ENCODE measurements at regions not wholly inside any gene's neighbourhood (a gene's known extent, or its start where the extent isn't known, plus 50 kb on each side); places are given as distances from the start of the nearest gene placed in this dataset.

DNA sequence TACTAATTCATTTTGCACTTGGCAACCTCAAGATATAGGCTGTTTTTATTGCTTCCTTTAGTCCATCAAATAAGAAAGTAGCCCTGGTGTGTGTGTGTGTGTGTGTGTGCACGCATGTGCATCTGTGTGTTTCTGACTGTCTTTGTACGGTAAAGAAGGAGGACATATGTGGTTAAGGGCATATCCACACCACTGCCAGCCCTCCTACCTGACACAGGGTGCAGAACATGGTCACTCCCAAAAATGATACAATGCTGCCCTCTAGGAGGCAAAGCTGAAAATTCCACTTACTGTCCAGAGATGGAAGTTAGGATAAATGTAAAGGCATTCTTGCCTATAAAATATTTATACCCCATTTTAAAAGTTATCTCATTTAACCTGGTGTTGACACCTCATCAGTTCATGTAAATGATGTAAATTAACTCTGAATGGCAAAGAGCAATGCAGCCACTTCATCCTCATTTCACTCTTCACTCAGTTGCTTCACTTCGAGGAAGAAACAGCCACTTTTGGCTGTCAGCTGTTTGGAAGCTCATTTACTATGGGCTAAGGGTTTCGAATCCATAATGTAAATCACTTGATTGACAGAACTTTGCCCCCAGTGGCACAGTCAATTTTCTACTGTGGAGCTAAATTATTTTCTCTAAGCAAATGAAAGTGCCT lies 83.1 kb upstream of the MTNR1B start:
- ATAC-seq (ENCODE audit: insufficient read depth, low read depth) = peak; percentile 87
- peak overlapping the region; percentile 71 for H3K27ac ChIP-seq (ENCODE audit: low read length)
- DNase-seq = peak; percentile 66

DNA sequence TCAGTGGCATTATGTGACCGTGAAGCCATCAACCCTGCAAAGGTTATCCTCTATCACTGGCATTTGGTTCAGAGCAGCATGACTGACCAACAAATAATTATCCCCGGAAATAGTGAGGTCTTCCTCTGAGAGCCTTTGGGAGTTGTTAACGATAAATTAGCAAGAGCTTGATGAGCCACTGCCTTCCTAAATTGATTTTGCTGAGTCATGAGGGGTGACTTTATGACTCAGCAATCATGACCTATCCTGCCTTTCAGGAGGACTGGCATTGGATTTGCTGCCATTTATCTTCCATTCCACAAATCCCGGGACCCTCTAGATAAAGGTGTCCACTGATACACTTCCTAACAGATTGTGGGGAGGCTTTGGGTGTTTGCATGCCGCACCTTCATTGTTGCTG lies 80.8 kb upstream of the MTNR1B start:
- no peak overlapping the region for H3K4me3 ChIP-seq (ENCODE audit: low read depth in 1 of 2, low read length in 2 of 2)
- DNase-seq (no peak), ATAC-seq (ENCODE audit: insufficient read depth, low read depth) (no peak)
- no peaks in the 10 kb centered on the region for H3K27me3 ChIP-seq (ENCODE audit: insufficient read depth, low read length, poor library complexity)
- H3K4me1 ChIP-seq (ENCODE audit: insufficient read depth, low read length) = peaks cover 29% of the 10 kb centered on the region
- no peak overlapping the region for H3K4me2 ChIP-seq (ENCODE audit: insufficient read depth, low read length)
- H3K79me2 ChIP-seq (ENCODE audit: insufficient read depth, low read length) = no peaks in the 10 kb centered on the region
- no peaks in the 10 kb centered on the region for H4K20me1 ChIP-seq (ENCODE audit: insufficient read depth, low read length)
- H3K9me3 ChIP-seq (ENCODE audit: insufficient read depth, low read length, severe bottlenecking) = no peaks in the 10 kb centered on the region
- H3K36me3 ChIP-seq (ENCODE audit: insufficient read depth, low read length) = no peaks in the 10 kb centered on the region
- H3K27ac ChIP-seq (ENCODE audit: low read length) = no peak overlapping the region
- H2AFZ ChIP-seq (ENCODE audit: low read depth, low read length) = no peak overlapping the region
- TF ChIP-seq, protein P1, sequence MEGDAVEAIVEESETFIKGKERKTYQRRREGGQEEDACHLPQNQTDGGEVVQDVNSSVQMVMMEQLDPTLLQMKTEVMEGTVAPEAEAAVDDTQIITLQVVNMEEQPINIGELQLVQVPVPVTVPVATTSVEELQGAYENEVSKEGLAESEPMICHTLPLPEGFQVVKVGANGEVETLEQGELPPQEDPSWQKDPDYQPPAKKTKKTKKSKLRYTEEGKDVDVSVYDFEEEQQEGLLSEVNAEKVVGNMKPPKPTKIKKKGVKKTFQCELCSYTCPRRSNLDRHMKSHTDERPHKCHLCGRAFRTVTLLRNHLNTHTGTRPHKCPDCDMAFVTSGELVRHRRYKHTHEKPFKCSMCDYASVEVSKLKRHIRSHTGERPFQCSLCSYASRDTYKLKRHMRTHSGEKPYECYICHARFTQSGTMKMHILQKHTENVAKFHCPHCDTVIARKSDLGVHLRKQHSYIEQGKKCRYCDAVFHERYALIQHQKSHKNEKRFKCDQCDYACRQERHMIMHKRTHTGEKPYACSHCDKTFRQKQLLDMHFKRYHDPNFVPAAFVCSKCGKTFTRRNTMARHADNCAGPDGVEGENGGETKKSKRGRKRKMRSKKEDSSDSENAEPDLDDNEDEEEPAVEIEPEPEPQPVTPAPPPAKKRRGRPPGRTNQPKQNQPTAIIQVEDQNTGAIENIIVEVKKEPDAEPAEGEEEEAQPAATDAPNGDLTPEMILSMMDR (IDR thresholded peaks at IDR 0.05; ENCODE audit: borderline replicate concordance, extremely low read depth, low read length, poor library complexity, severe bottlenecking) = no peak
- no peak for TF ChIP-seq EZH2 (IDR thresholded peaks at IDR 0.05; ENCODE audit: borderline replicate concordance, low read depth, low read length, severe bottlenecking)
- no peak overlapping the region for H3K9ac ChIP-seq (ENCODE audit: low read depth, low read length)

More for the DNA sequence above, 83.1 kb upstream of the MTNR1B start:
- Histone ChIP-seq H3K4me3 (ENCODE audit: low read depth in 1 of 2, low read length in 2 of 2) (no peak overlapping the region), H3K27me3 (ENCODE audit: insufficient read depth, low read length, poor library complexity) (no peaks in the 10 kb centered on the region), H3K36me3 (ENCODE audit: insufficient read depth, low read length) (no peaks in the 10 kb centered on the region), H4K20me1 (ENCODE audit: insufficient read depth, low read length) (no peaks in the 10 kb centered on the region), H3K4me1 (ENCODE audit: insufficient read depth, low read length) (peaks cover 29% of the 10 kb centered on the region), H3K9me3 (ENCODE audit: insufficient read depth, low read length, severe bottlenecking) (peaks cover 8% of the 10 kb centered on the region), H3K4me2 (ENCODE audit: insufficient read depth, low read length) (no peak overlapping the region), H3K9ac (ENCODE audit: low read depth, low read length) (no peak overlapping the region), H3K79me2 (ENCODE audit: insufficient read depth, low read length) (no peaks in the 10 kb centered on the region), H2AFZ (ENCODE audit: low read depth, low read length) (peak overlapping the region; percentile 37; the same call in 1 of the 2 replicates)
- no peak for TF ChIP-seq EZH2 (IDR thresholded peaks at IDR 0.05; ENCODE audit: borderline replicate concordance, low read depth, low read length, severe bottlenecking)
- TF ChIP-seq, protein P1 (IDR thresholded peaks at IDR 0.05; ENCODE audit: borderline replicate concordance, extremely low read depth, low read length, poor library complexity, severe bottlenecking) = peak; percentile 88

DNA sequence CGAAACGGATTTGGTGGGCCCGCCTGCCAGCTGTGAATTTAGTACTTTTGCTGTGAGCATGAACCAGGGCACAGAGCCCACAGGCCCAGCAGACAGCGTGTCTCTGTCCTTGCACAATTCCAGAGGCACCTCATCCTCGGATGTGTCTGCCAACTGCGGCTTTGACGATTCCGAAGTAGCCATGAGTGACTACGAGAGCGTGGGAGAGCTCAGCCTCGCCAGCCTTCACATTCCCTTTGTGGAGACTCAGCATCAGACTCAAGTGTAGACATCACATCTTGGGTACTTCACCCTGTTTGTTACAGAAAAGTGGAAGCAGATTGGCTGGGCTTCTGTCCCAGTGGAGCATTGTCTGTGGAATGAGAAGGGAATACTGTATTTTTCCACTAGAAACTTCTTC lies 78.6 kb upstream of the MTNR1B start:
- H3K27me3 ChIP-seq (ENCODE audit: insufficient read depth, low read length, poor library complexity) = no peaks in the 10 kb centered on the region
- H3K27ac ChIP-seq (ENCODE audit: low read length) = no peak overlapping the region
- no peak overlapping the region for H3K4me3 ChIP-seq (ENCODE audit: low read depth in 1 of 2, low read length in 2 of 2)
- H3K79me2 ChIP-seq (ENCODE audit: insufficient read depth, low read length) = no peaks in the 10 kb centered on the region
- no peaks in the 10 kb centered on the region for H4K20me1 ChIP-seq (ENCODE audit: insufficient read depth, low read length)
- ATAC-seq (ENCODE audit: insufficient read depth, low read depth) (no peak), DNase-seq (no peak)
- no peaks in the 10 kb centered on the region for H3K36me3 ChIP-seq (ENCODE audit: insufficient read depth, low read length)
- H3K4me2 ChIP-seq (ENCODE audit: insufficient read depth, low read length) = no peak overlapping the region
- no peaks in the 10 kb centered on the region for H3K9me3 ChIP-seq (ENCODE audit: insufficient read depth, low read length, severe bottlenecking)
- no peak overlapping the region for H2AFZ ChIP-seq (ENCODE audit: low read depth, low read length)
- H3K9ac ChIP-seq (ENCODE audit: low read depth, low read length) = no peak overlapping the region
- peaks cover 8% of the 10 kb centered on the region for H3K4me1 ChIP-seq (ENCODE audit: insufficient read depth, low read length)
- TF ChIP-seq EZH2 (IDR thresholded peaks at IDR 0.05; ENCODE audit: borderline replicate concordance, low read depth, low read length, severe bottlenecking) = no peak
- TF ChIP-seq, protein P1 (IDR thresholded peaks at IDR 0.05; ENCODE audit: borderline replicate concordance, extremely low read depth, low read length, poor library complexity, severe bottlenecking) = no peak
